ENCODE measurements at regions not wholly inside any gene's neighbourhood (a gene's known extent, or its start where the extent isn't known, plus 50 kb on each side); places are given as distances from the start of the nearest gene placed in this dataset.

DNA sequence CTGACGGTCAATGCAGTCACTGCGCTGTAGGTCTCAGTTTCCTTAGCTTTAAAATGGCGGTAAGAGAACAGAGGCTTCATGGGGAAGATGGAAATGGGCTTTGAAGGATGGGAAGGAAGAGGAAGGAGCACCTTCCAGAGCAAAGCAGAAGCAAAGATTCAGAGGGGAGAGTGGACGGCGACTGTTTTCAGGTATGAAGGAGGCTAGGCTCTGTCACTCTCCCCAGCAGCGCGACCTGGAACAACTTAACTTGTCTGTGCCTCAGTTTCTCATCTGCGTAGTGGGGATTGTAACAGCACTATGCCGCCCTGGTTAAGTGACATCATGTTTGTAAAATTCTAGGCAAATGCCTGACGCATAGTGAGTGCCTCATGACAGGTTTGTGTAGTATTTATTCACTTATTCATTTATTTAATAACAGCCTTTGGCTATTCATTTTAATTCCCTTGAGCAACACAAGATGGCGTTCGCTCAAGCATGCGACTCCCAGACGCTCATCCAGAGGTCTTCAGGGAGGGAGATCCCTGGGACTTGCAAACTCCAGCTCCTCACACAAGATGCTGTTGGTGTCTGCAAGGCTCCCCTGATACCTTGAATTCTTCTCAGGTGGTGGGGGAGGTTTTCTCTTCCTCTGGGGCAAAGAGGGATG is 336.3 kb downstream of the DYSF start:
- Mint-ChIP-seq H3K4me1 (ENCODE audit: low read depth) (no peaks in the 10 kb centered on the region), H3K36me3 (ENCODE audit: low read depth) (no peaks in the 10 kb centered on the region), H3K4me3 (no peak overlapping the region), H3K27me3 (peaks cover 1% of the 10 kb centered on the region), H3K9me3 (no peaks in the 10 kb centered on the region), H3K27ac (no peak overlapping the region)
- intact Hi-C loops (cut with micrococcal nuclease) = no loop called here
- ATAC-seq (no peak), DNase-seq (no peak)
- ChIA-PET CTCF (interaction anchor here (1.2 kb wide), 1 partner anchor 238 kb away, joined by 3 read pairs; no protein-coding TSS in a partner anchor), POLR2A (no interaction called here)
- TF ChIP-seq, protein P1, sequence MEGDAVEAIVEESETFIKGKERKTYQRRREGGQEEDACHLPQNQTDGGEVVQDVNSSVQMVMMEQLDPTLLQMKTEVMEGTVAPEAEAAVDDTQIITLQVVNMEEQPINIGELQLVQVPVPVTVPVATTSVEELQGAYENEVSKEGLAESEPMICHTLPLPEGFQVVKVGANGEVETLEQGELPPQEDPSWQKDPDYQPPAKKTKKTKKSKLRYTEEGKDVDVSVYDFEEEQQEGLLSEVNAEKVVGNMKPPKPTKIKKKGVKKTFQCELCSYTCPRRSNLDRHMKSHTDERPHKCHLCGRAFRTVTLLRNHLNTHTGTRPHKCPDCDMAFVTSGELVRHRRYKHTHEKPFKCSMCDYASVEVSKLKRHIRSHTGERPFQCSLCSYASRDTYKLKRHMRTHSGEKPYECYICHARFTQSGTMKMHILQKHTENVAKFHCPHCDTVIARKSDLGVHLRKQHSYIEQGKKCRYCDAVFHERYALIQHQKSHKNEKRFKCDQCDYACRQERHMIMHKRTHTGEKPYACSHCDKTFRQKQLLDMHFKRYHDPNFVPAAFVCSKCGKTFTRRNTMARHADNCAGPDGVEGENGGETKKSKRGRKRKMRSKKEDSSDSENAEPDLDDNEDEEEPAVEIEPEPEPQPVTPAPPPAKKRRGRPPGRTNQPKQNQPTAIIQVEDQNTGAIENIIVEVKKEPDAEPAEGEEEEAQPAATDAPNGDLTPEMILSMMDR (IDR thresholded peaks at IDR 0.05) = no peak

DNA sequence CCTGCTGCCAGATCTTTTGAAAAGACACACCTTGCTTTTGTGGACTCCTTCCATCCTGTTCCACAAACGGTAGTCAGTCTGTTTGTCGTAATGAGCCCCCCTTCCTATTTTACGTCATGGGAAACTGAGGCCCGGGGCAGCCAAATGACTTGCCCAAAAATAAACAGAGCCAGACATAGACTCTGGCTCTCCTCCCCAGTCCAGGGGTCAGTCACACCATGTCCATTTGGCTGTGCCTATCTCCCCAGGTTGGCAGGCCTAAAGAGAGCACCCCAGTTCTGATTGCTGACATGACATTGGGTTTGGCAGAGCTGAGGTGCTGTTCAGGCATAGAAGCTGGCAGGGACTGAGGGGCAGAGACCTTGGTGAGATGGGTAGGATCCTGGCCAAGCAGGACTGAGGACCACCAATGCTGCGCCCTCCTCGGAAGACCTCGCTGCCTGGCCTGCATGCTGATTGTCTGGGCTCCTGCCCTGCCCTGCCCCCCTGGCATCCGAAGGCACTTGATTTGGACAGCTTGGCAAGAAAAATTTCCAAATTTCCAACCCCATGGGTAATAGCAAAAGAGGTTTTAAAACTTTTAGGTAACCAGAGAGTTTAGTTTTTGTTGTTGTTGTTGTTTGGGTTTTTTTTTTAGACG is 335.4 kb downstream of the DYSF start:
- H3K9me3 Mint-ChIP-seq = no peaks in the 10 kb centered on the region
- ChIA-PET POLR2A (no interaction called here), CTCF (no interaction called here)
- H3K36me3 Mint-ChIP-seq (ENCODE audit: low read depth) = no peaks in the 10 kb centered on the region
- H3K27me3 Mint-ChIP-seq = peaks cover 2% of the 10 kb centered on the region
- no peaks in the 10 kb centered on the region for H3K4me1 Mint-ChIP-seq (ENCODE audit: low read depth)
- H3K4me3 Mint-ChIP-seq = no peak overlapping the region
- no peak overlapping the region for H3K27ac Mint-ChIP-seq
- TF ChIP-seq, protein P1 (IDR thresholded peaks at IDR 0.05) = no peak
- intact Hi-C loops (cut with micrococcal nuclease) = no loop called here
- DNase-seq = no peak
- no peak for ATAC-seq

DNA sequence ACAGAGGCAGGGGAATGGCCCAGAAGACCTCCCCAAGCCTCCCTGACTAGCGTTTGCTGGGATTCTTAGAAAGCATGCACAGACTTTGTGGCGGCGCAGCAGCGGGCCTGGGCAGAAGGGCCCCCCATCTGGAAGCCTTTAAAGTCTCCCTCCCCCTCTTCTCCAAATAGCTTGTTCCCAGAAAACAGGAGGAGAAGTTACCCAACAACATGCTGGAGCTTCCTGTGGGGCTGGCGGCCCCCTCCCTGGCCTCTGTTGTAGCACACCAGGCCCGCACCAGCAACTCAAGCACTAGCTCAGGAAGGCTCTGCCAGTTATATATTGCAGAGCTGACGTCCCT is 334.8 kb downstream of the DYSF start:
- no peaks in the 10 kb centered on the region for H3K4me1 Mint-ChIP-seq (ENCODE audit: low read depth)
- H3K36me3 Mint-ChIP-seq (ENCODE audit: low read depth) = no peaks in the 10 kb centered on the region
- peaks cover 6% of the 10 kb centered on the region for H3K27me3 Mint-ChIP-seq
- POLR2A ChIA-PET = no interaction called here
- ATAC-seq = no peak
- TF ChIP-seq, protein P1 (IDR thresholded peaks at IDR 0.05) = no peak
- no peak for DNase-seq
- intact Hi-C loops (cut with micrococcal nuclease) = no loop called here
- CTCF ChIA-PET = no interaction called here
- no peak overlapping the region for H3K4me3 Mint-ChIP-seq
- H3K27ac Mint-ChIP-seq = no peak overlapping the region
- H3K9me3 Mint-ChIP-seq = no peaks in the 10 kb centered on the region

DNA sequence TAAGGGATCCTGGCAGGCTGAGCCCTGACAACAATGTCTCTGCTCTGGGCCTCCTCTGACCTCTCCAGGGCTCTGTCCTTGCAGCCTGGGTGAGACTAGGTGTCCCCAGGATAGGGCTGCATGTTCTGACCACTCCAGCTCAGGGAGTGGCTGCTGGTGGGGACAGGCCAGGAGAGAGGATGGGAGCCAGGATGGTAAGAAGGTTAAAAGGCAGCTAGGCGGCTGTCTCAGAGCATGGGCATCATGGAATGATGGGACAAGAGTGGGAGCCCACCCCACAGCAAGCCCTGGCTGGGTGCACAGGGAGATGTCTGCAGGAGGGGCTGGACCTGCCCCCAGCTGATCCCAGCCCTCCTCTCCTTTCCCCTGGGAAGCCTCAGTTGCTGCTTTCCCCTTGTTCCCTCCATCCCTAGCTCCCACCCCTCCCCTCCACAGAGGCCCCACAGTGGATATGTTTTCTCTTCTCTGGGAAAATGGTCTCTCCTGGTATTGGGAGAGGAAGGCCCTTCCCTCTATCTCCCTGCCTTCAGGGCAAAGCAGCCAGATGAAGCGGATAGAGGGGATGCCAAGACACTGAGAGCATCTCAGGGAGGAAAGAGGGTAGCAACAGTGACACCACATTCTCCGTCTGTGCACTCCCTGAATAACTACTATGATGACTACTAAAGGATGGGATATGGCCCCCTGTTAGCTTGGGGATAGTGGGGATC is 334.3 kb downstream of the DYSF start:
- no peak for ATAC-seq
- ChIA-PET POLR2A (no interaction called here), CTCF (no interaction called here)
- Mint-ChIP-seq H3K27me3 (peaks cover 6% of the 10 kb centered on the region), H3K36me3 (ENCODE audit: low read depth) (no peaks in the 10 kb centered on the region), H3K4me1 (ENCODE audit: low read depth) (no peaks in the 10 kb centered on the region), H3K27ac (no peak overlapping the region), H3K4me3 (no peak overlapping the region), H3K9me3 (no peaks in the 10 kb centered on the region)
- TF ChIP-seq, protein P1 (IDR thresholded peaks at IDR 0.05) = no peak
- intact Hi-C loops (cut with micrococcal nuclease) = no loop called here
- no peak for DNase-seq

DNA sequence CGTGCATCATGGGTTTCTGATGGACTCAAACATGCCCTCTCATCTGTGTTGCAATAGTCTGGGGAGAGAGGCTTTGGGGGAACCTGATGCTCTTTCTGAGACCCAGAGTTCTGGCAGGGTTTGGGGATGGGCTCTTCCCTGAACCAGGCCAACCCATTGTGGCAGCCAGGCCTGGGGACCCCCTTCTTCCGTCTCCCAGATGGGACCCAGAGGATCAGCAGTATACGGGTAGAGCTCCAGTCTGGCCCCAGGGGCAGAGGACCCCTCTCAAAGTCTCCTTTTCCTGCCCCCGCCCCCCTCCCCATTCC is 333.7 kb downstream of the DYSF start:
- intact Hi-C loops (cut with micrococcal nuclease) = no loop called here

More for the DNA sequence above, 333.7 kb downstream of the DYSF start:
- Mint-ChIP-seq H3K36me3 (ENCODE audit: low read depth) (no peaks in the 10 kb centered on the region), H3K4me3 (no peak overlapping the region), H3K27me3 (peaks cover 6% of the 10 kb centered on the region), H3K4me1 (ENCODE audit: low read depth) (no peaks in the 10 kb centered on the region), H3K27ac (no peak overlapping the region), H3K9me3 (no peaks in the 10 kb centered on the region)
- ChIA-PET CTCF (no interaction called here), POLR2A (no interaction called here)
- TF ChIP-seq, protein P1 (IDR thresholded peaks at IDR 0.05) = no peak
- no peak for DNase-seq
- ATAC-seq = no peak
